A549 (cell line): ENCODE measurements at regions not wholly inside any gene's neighbourhood (a gene's known extent, or its start where the extent isn't known, plus 50 kb on each side); places are given as distances from the start of the nearest gene placed in this dataset.

Experiments
- ATAC-seq, 2 experiments: fragments of 200-7000 bp in 1 of 2; fragments of >200 bp in 1 of 2; cut with Nextera tagmentation in 1 of 2; cut with Tn5 transposase in 1 of 2; 3 replicates each; pipeline versions ENCODE4 v1.8.0 to v1.9.1; 2018 to 2020; ENCODE audit warnings: mild to moderate bottlenecking in 1 of 2, moderate library complexity in 1 of 2
- CTCF ChIA-PET: fragments of 300-600 bp; sonication (Branson Sonifier 250); formaldehyde crosslinking; extraction: SDS; loops from one replicate; lab custom pipeline; 2021; ENCODE audit warnings: antibody characterized with exemption, inconsistent platforms; lab: Yijun Ruan, JAX
- POLR2A ChIA-PET: fragments of 350-600 bp; formaldehyde crosslinking; extraction: SDS; loops from one replicate; lab custom pipeline; 2021; ENCODE audit warnings: antibody characterized with exemption, inconsistent platforms; lab: Yijun Ruan, JAX
- DNase-seq, 2 experiments: peaks; one replicate each; pipeline versions ENCODE4 v3.0.0 to v3.0.0-alpha.2; 2011 to 2016; ENCODE audit warnings: low read depth in 1 of 2, low spot score in 1 of 2
- FAIRE-seq: peaks from 2 replicates; lab custom pipeline; 2011; peaks lifted over from hg19 to GRCh38; lab: Jason Lieb, UNC
- H3K27ac ChIP-seq, 2 experiments: fragments of >200 bp; sonication (Bioruptor Twin); formaldehyde crosslinking; 3 replicates each; pipeline ENCODE4 v1.5.1; 2016 to 2017
- H3K4me1 ChIP-seq: fragments of >200 bp; sonication (Bioruptor Twin); formaldehyde crosslinking; 3 replicates; pipeline ENCODE4 v1.6.1; 2016
- H3K4me2 ChIP-seq: fragments of >200 bp; sonication (Bioruptor Twin); formaldehyde crosslinking; 3 replicates; pipeline ENCODE4 v1.6.1; 2016
- H3K4me3 ChIP-seq: fragments of >200 bp; sonication (Bioruptor Twin); formaldehyde crosslinking; 3 replicates; pipeline ENCODE4 v1.5.1; 2016
- H3K9me3 ChIP-seq: fragments of >200 bp; sonication (Bioruptor Twin); formaldehyde crosslinking; 3 replicates; pipeline ENCODE4 v1.6.1; 2016
- BHLHE40 ChIP-seq: IDR thresholded peaks from 2 replicates; pipeline ENCODE4 v1.6.1; 2012; ENCODE audit warnings: low read depth, low read length, inconsistent platforms
- CBX8 ChIP-seq: fragments of 200-600 bp; sonication (generic); IDR thresholded peaks from 2 replicates; pipeline ENCODE4 v1.6.1; 2016
- CEBPB ChIP-seq, 2 experiments: fragments of >200 bp in 1 of 2; sonication (Bioruptor Twin) in 1 of 2; formaldehyde crosslinking in 1 of 2; IDR thresholded peaks; 2 replicates each; pipeline ENCODE4 v1.6.1; 2012 to 2016
- CHD2 ChIP-seq: fragments of 150-350 bp; IDR thresholded peaks from 2 replicates; pipeline ENCODE4 v1.6.1; 2014; ENCODE audit warnings: low read length; ENCODE audit not compliant: partially characterized antibody
- EP300 ChIP-seq, 2 experiments: fragments of >200 bp; sonication (Bioruptor Twin); formaldehyde crosslinking; IDR thresholded peaks; 2 replicates in 1 of 2; 3 replicates in 1 of 2; pipeline ENCODE4 v1.6.1; 2016 to 2017
- ESRRA ChIP-seq: fragments of 150-350 bp; IDR thresholded peaks from 2 replicates; pipeline ENCODE4 v1.6.1; 2014; ENCODE audit warnings: mild to moderate bottlenecking, low read length, borderline replicate concordance
- GATA3 ChIP-seq: IDR thresholded peaks from 2 replicates; pipeline ENCODE4 v1.6.1; 2012; ENCODE audit warnings: borderline replicate concordance
- HOXA7 ChIP-seq: fragments of 250-450 bp; sonication (Bioruptor Pico); IDR thresholded peaks from 2 replicates; pipeline ENCODE4 v1.5.0; 2020; ENCODE audit warnings: mild to moderate bottlenecking, moderate library complexity
- JUN ChIP-seq, 2 experiments: fragments of >200 bp; sonication (Bioruptor Twin); formaldehyde crosslinking; IDR thresholded peaks; 2 replicates in 1 of 2; 3 replicates in 1 of 2; pipeline ENCODE4 v1.6.1; 2016 to 2017
- KDM5A ChIP-seq: fragments of 200-600 bp; sonication (generic); IDR thresholded peaks from 2 replicates; pipeline ENCODE4 v1.6.1; 2016; ENCODE audit warnings: antibody characterized with exemption, mild to moderate bottlenecking
- MYC ChIP-seq: IDR thresholded peaks from 2 replicates; pipeline ENCODE4 v1.6.1; 2012; ENCODE audit warnings: mild to moderate bottlenecking, inconsistent platforms, low read length, improper control_type of control experiment, borderline replicate concordance
- NFE2L2 ChIP-seq: fragments of 150-350 bp; conservative IDR thresholded peaks from 2 replicates; pipeline ENCODE4 v1.6.1; 2014; ENCODE audit warnings: low read length
- POLR2AphosphoS2 ChIP-seq: conservative IDR thresholded peaks from 2 replicates; pipeline ENCODE4 v1.6.1; 2012; ENCODE audit warnings: low read length, improper control_type of control experiment, inconsistent platforms
- SMC3 ChIP-seq: fragments of >200 bp; sonication (Bioruptor Twin); formaldehyde crosslinking; IDR thresholded peaks from 3 replicates; pipeline ENCODE4 v1.6.1; 2018; ENCODE audit warnings: inconsistent platforms
- SREBF2 ChIP-seq: fragments of 450-650 bp; IDR thresholded peaks from 2 replicates; pipeline ENCODE4 v1.6.1; 2014; ENCODE audit warnings: mild to moderate bottlenecking, moderate library complexity
- TFCP2L1 ChIP-seq: fragments of 250-450 bp; sonication (Bioruptor Pico); IDR thresholded peaks from 2 replicates; pipeline ENCODE4 v1.5.0; 2021; ENCODE audit warnings: mild to moderate bottlenecking
- ZSCAN20 ChIP-seq: fragments of 250-450 bp; sonication (Bioruptor Pico); IDR thresholded peaks from 2 replicates; pipeline ENCODE4 v1.8.0; 2022; ENCODE audit warnings: mild to moderate bottlenecking, moderate library complexity
- WGBS: methylation state at CpG from one replicate; pipeline ENCODE4 v1.1.6; 2017; ENCODE audit errors: missing lambda C conversion rate; 5-methylcytosine and 5-hydroxymethylcytosine counted together
- TF ChIP-seq, protein P1 (sequence below): fragments of >200 bp; sonication (Bioruptor Twin); formaldehyde crosslinking; IDR thresholded peaks from 2 replicates; pipeline ENCODE4 v1.6.1; 2016
- TF ChIP-seq, protein P2 (sequence below): fragments of 150-350 bp; IDR thresholded peaks from 2 replicates; pipeline ENCODE4 v1.6.1; 2014; ENCODE audit warnings: low read depth, mild to moderate bottlenecking, low read length
- TF ChIP-seq, protein P3 (sequence below): IDR thresholded peaks from 2 replicates; pipeline ENCODE4 v1.6.1; 2012; ENCODE audit warnings: low read depth, borderline replicate concordance
- TF ChIP-seq, protein P4 (sequence below): IDR thresholded peaks from 2 replicates; pipeline ENCODE4 v1.6.1; 2012
- TF ChIP-seq, protein P5 (sequence below): fragments of 450-650 bp; IDR thresholded peaks from 2 replicates; pipeline ENCODE4 v1.6.1; 2014; ENCODE audit warnings: antibody characterized with exemption
- TF ChIP-seq, protein P6 (sequence below): fragments of 250-450 bp; sonication (Bioruptor Pico); IDR thresholded peaks from 2 replicates; pipeline ENCODE4 v1.5.0; 2020; ENCODE audit warnings: low read depth, mild to moderate bottlenecking, moderate library complexity
- TF ChIP-seq, protein P7 (sequence below): fragments of >200 bp; sonication (Bioruptor Twin); formaldehyde crosslinking; IDR thresholded peaks from 3 replicates; pipeline ENCODE4 v1.6.1; 2016
- TF ChIP-seq, protein P8 (sequence below): fragments of >200 bp; sonication (Bioruptor Twin); formaldehyde crosslinking; IDR thresholded peaks from 3 replicates; pipeline ENCODE4 v1.5.1; 2016

DNA sequence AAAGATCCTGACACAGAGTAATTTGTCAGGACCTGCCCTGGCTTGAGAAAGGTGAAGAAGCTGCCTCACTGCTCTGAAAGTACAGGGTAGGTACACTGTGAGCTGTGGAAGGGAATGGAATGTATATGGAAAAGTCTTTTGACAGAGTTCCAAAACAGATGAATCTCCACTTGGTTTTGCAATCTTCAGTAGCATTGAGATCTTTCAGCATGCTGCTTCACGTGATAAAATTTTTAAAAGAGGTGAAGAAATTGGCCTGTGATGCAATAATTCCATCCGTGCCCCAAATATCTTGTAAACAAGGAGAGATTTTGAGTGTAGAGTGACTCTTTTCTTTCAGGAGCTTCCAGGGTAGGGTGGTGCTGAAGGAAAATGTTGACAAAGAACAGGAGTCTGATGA lies 123.1 kb downstream of the OSR1 start:
- ATAC-seq (0 out of 6 replicates have a peak, but pooled peaks of 1 of the 2 experiments have one; percentile 45), FAIRE-seq (no peak), DNase-seq (no peak)
- Histone ChIP-seq H3K4me3 (no peak overlapping the region), H3K9me3 (no peaks in the 10 kb centered on the region), H3K27ac (peak overlapping the region in 1 of 2 experiments; percentile 56; a peak in 3 of 6 replicates), H3K4me2 (peak overlapping the region; percentile 21), H3K4me1 (peaks cover 11% of the 10 kb centered on the region; the same call in 2 of the 3 replicates)
- ChIA-PET POLR2A (no interaction called here), CTCF (interaction anchor here (1.5 kb wide), 1 partner anchor 9 kb away, joined by 3 read pairs; no protein-coding TSS in a partner anchor)
- 16% methylated on average over 2 of the region's 2 CpGs for WGBS
- TF ChIP-seq, protein P1, sequence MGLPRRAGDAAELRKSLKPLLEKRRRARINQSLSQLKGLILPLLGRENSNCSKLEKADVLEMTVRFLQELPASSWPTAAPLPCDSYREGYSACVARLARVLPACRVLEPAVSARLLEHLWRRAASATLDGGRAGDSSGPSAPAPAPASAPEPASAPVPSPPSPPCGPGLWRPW: peak; percentile 79
- TF ChIP-seq EP300 (IDR thresholded peaks at IDR 0.05): peak in 1 of 2 experiments; percentile 16; a peak in 1 of 5 replicates
- TF ChIP-seq GATA3: no peak
- peak; percentile 61 to 88; a peak in 3 of 4 replicates for TF ChIP-seq CEBPB (IDR thresholded peaks at IDR 0.05)

DNA sequence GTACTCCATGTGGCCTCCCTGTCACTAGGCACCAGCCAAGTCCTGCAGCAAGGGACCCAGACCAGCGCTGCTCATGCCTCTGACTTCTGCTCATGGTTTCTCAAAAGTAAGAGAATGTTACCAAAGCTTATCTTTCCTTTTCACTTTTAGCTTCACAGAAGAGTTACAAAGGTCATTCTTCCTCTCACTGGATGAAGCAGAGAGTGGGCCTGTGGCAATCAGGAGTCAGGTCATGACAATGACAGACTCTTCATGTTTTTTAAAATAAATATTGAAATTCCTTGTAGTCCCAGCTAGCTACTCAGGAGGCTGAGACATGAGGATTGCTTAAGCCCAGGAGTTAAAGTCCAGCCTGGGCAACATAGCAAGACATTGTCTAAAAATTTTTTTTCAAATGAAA lies 126.1 kb downstream of the OSR1 start:
- TF ChIP-seq, protein P2, sequence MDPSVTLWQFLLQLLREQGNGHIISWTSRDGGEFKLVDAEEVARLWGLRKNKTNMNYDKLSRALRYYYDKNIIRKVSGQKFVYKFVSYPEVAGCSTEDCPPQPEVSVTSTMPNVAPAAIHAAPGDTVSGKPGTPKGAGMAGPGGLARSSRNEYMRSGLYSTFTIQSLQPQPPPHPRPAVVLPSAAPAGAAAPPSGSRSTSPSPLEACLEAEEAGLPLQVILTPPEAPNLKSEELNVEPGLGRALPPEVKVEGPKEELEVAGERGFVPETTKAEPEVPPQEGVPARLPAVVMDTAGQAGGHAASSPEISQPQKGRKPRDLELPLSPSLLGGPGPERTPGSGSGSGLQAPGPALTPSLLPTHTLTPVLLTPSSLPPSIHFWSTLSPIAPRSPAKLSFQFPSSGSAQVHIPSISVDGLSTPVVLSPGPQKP: no peak
- no peak for TF ChIP-seq CBX8
- TF ChIP-seq BHLHE40: no peak
- TF ChIP-seq HOXA7 (CRISPR knock-in tag): no peak
- no peak for TF ChIP-seq KDM5A
- TF ChIP-seq, protein P3, sequence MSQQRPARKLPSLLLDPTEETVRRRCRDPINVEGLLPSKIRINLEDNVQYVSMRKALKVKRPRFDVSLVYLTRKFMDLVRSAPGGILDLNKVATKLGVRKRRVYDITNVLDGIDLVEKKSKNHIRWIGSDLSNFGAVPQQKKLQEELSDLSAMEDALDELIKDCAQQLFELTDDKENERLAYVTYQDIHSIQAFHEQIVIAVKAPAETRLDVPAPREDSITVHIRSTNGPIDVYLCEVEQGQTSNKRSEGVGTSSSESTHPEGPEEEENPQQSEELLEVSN: no peak
- no peak for TF ChIP-seq ESRRA
- no peak for TF ChIP-seq TFCP2L1 (CRISPR knock-in tag)
- TF ChIP-seq NFE2L2: no peak
- TF ChIP-seq, protein P4, sequence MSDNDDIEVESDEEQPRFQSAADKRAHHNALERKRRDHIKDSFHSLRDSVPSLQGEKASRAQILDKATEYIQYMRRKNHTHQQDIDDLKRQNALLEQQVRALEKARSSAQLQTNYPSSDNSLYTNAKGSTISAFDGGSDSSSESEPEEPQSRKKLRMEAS: no peak
- no peak for TF ChIP-seq JUN (IDR thresholded peaks at IDR 0.05)
- TF ChIP-seq ZSCAN20 (CRISPR knock-in tag): no peak
- TF ChIP-seq CHD2: no peak
- TF ChIP-seq, protein P5, sequence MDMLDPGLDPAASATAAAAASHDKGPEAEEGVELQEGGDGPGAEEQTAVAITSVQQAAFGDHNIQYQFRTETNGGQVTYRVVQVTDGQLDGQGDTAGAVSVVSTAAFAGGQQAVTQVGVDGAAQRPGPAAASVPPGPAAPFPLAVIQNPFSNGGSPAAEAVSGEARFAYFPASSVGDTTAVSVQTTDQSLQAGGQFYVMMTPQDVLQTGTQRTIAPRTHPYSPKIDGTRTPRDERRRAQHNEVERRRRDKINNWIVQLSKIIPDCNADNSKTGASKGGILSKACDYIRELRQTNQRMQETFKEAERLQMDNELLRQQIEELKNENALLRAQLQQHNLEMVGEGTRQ: no peak
- TF ChIP-seq EP300 (IDR thresholded peaks at IDR 0.05): no peak
- TF ChIP-seq GATA3: no peak
- Histone ChIP-seq H3K27ac (no peak overlapping the region; a peak in 1 of 6 replicates), H3K4me2 (no peak overlapping the region), H3K4me3 (no peak overlapping the region), H3K9me3 (no peaks in the 10 kb centered on the region), H3K4me1 (peaks cover 11% of the 10 kb centered on the region; the same call in 2 of the 3 replicates)
- ChIA-PET POLR2A (interaction anchor here (0.7 kb wide), 1 partner anchor 243 kb away, joined by 6 read pairs; no protein-coding TSS in a partner anchor), CTCF (interaction anchor here (0.8 kb wide), 1 partner anchor 43 kb away, joined by 3 read pairs; no protein-coding TSS in a partner anchor)
- ATAC-seq (no peak), FAIRE-seq (no peak), DNase-seq (no peak)
- 80% methylated on average over 1 of the region's 1 CpG for WGBS

DNA sequence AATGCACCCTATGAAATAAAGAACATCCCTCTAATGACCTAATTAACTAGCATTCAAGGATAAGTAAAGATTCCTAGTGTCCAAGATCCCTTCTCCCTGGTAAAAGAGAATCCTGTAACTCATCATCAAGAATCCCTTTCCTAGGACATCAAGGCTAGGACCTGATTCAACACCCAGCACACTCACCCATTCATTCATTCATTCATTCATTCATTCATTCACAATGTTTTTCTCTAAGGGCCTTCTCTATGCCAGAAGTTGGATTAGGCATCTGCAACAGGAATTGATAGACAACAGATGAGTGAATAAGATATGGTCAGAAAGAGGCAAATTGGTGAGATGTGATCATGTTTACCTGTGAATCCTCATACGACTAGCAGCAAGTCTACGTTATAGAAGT lies 126.8 kb downstream of the OSR1 start:
- ChIA-PET POLR2A (no interaction called here), CTCF (no interaction called here)
- 86% methylated on average over 2 of the region's 2 CpGs for WGBS
- H3K4me2 ChIP-seq: no peak overlapping the region
- no peak for DNase-seq
- no peak for ATAC-seq
- FAIRE-seq: no peak
- TF ChIP-seq NFE2L2: no peak
- TF ChIP-seq POLR2AphosphoS2: no peak
- no peak for TF ChIP-seq MYC
- TF ChIP-seq ZSCAN20 (CRISPR knock-in tag): no peak
- TF ChIP-seq SMC3: no peak
- TF ChIP-seq BHLHE40: no peak
- TF ChIP-seq EP300 (IDR thresholded peaks at IDR 0.05): no peak
- no peak for TF ChIP-seq CBX8
- TF ChIP-seq, protein P6, sequence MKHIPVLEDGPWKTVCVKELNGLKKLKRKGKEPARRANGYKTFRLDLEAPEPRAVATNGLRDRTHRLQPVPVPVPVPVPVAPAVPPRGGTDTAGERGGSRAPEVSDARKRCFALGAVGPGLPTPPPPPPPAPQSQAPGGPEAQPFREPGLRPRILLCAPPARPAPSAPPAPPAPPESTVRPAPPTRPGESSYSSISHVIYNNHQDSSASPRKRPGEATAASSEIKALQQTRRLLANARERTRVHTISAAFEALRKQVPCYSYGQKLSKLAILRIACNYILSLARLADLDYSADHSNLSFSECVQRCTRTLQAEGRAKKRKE (CRISPR knock-in tag): no peak
- no peak for TF ChIP-seq SREBF2
- no peak for TF ChIP-seq HOXA7 (CRISPR knock-in tag)
- TF ChIP-seq, protein P7, sequence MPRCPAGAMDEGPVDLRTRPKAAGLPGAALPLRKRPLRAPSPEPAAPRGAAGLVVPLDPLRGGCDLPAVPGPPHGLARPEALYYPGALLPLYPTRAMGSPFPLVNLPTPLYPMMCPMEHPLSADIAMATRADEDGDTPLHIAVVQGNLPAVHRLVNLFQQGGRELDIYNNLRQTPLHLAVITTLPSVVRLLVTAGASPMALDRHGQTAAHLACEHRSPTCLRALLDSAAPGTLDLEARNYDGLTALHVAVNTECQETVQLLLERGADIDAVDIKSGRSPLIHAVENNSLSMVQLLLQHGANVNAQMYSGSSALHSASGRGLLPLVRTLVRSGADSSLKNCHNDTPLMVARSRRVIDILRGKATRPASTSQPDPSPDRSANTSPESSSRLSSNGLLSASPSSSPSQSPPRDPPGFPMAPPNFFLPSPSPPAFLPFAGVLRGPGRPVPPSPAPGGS: no peak
- TF ChIP-seq, protein P8, sequence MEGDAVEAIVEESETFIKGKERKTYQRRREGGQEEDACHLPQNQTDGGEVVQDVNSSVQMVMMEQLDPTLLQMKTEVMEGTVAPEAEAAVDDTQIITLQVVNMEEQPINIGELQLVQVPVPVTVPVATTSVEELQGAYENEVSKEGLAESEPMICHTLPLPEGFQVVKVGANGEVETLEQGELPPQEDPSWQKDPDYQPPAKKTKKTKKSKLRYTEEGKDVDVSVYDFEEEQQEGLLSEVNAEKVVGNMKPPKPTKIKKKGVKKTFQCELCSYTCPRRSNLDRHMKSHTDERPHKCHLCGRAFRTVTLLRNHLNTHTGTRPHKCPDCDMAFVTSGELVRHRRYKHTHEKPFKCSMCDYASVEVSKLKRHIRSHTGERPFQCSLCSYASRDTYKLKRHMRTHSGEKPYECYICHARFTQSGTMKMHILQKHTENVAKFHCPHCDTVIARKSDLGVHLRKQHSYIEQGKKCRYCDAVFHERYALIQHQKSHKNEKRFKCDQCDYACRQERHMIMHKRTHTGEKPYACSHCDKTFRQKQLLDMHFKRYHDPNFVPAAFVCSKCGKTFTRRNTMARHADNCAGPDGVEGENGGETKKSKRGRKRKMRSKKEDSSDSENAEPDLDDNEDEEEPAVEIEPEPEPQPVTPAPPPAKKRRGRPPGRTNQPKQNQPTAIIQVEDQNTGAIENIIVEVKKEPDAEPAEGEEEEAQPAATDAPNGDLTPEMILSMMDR: no peak
- TF ChIP-seq, all 56 proteins: peak for 0
- Histone ChIP-seq H3K9me3 (no peaks in the 10 kb centered on the region), H3K27ac (no peak overlapping the region), H3K4me1 (peaks cover 11% of the 10 kb centered on the region; the same call in 2 of the 3 replicates), H3K4me3 (no peak overlapping the region)
